ENCODE measurements at regions not wholly inside any gene's neighbourhood (a gene's known extent, or its start where the extent isn't known, plus 50 kb on each side); places are given as distances from the start of the nearest gene placed in this dataset.

- no peak for TF ChIP-seq CTCF (IDR thresholded peaks at IDR 0.05)
- no peak for TF ChIP-seq POLR2A (IDR thresholded peaks at IDR 0.05)
Measured at GRCh38 chr13:109900320-109900719, 113.9 kb upstream of the IRS2 start.
